T-helper 17 cell (primary cell): ENCODE measurements at regions not wholly inside any gene's neighbourhood (a gene's known extent, or its start where the extent isn't known, plus 50 kb on each side); places are given as distances from the start of the nearest gene placed in this dataset.

Experiments used
- ATAC-seq: fragments of 150-1000 bp; cut with Tn5 transposase; 2 replicates; pipeline ENCODE4 v1.10.0; 2021; ENCODE audit warnings: mild to moderate bottlenecking, moderate library complexity
- DNase-seq, 3 donors: peaks; one replicate each; pipeline versions ENCODE4 v3.0.0 to v3.0.0-alpha.2; 2020 to 2021
- H3K9me3 ChIP-seq: one replicate; pipeline ENCODE4 v1.7.0; 2013; ENCODE audit warnings: low read length, mild to moderate bottlenecking; ENCODE audit not compliant: control insufficient read depth, poor library complexity, severe bottlenecking
- H3K27ac Mint-ChIP-seq: one replicate; pipeline ENCODE4 v1.8.0; 2022; ENCODE audit warnings: mild to moderate bottlenecking, moderate library complexity, mixed read lengths
- H3K27me3 Mint-ChIP-seq: one replicate; pipeline ENCODE4 v1.8.0; 2022; ENCODE audit warnings: mixed read lengths
- H3K36me3 Mint-ChIP-seq: one replicate; pipeline ENCODE4 v1.8.0; 2022; ENCODE audit warnings: low read depth, mixed read lengths
- H3K4me1 Mint-ChIP-seq: one replicate; pipeline ENCODE4 v1.8.0; 2022; ENCODE audit warnings: mild to moderate bottlenecking, mixed read lengths
- H3K4me3 Mint-ChIP-seq: one replicate; pipeline ENCODE4 v1.8.0; 2022; ENCODE audit warnings: mild to moderate bottlenecking, moderate library complexity, mixed read lengths

DNA sequence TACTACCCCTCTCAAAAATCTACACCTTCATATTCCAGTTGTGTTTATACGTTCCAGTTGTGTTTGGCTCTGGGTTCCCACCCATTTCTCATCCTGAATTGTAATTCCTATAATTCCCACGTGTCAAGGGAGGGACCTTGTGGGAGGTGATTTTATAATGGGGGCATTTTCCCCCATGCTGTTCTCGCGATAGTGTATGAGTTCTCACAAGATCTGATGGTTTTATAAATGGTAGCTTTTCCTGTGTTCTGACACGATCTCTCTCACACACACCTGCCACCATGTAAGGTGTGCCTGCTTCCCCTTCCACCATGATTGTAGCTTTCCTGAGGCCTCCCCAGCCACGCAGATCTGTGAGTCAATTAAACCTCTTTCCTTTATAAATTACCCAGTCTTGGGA lies 108.5 kb upstream of the ADAMTS16 start:
- no peaks in the 10 kb centered on the region for H3K27me3 Mint-ChIP-seq
- H3K9me3 ChIP-seq = no peaks in the 10 kb centered on the region
- H3K36me3 Mint-ChIP-seq = no peaks in the 10 kb centered on the region
- H3K4me1 Mint-ChIP-seq = no peaks in the 10 kb centered on the region
- no peak for DNase-seq
- no peak overlapping the region for H3K4me3 Mint-ChIP-seq
- no peak for ATAC-seq
- no peak overlapping the region for H3K27ac Mint-ChIP-seq

DNA sequence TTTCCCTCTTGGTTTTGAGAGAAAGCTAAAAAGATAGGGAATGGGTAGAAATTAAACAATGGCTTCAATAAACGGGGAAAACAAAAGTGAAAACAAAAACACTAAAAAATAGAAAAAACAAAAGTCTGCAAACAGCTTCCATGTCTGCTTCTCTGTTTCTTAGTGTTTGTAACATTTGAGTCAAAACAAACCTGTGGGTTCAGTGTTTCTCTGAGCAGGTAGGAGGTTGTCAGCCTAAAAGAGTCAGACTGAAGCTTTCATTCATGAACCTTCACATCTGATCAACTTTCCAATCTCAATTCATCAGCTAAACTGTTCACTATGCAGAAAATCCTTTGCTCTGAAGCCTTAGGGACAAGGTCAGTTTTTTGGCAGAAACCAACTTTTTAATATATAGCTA lies 102.5 kb upstream of the ADAMTS16 start:
- H3K4me1 Mint-ChIP-seq = no peaks in the 10 kb centered on the region
- no peaks in the 10 kb centered on the region for H3K9me3 ChIP-seq
- no peak overlapping the region for H3K4me3 Mint-ChIP-seq
- DNase-seq (no peak), ATAC-seq (no peak)
- H3K27me3 Mint-ChIP-seq = no peaks in the 10 kb centered on the region
- H3K36me3 Mint-ChIP-seq = no peaks in the 10 kb centered on the region
- H3K27ac Mint-ChIP-seq = no peak overlapping the region

DNA sequence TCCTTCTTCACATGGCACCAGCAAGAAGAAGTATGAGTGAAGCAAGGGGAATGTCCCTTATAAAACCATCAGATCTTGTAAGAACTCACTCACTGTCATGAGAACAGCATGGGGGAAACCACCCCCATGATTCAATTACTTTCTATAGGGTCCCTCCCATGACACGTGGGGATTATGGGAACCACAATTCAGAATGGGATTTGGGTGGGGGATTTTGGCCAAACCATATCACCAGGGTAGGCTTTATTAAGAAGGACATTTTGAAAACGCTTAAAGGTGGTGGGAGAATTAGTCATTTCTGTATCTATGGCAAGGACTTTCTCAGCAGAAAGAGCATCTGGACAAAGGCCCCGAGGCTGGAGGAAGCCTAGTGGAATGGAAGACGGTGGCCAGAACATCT lies 100.2 kb upstream of the ADAMTS16 start:
- H3K36me3 Mint-ChIP-seq = no peaks in the 10 kb centered on the region
- ATAC-seq = no peak
- no peak for DNase-seq
- no peaks in the 10 kb centered on the region for H3K9me3 ChIP-seq
- H3K27ac Mint-ChIP-seq = no peak overlapping the region
- no peaks in the 10 kb centered on the region for H3K27me3 Mint-ChIP-seq
- no peaks in the 10 kb centered on the region for H3K4me1 Mint-ChIP-seq
- no peak overlapping the region for H3K4me3 Mint-ChIP-seq

DNA sequence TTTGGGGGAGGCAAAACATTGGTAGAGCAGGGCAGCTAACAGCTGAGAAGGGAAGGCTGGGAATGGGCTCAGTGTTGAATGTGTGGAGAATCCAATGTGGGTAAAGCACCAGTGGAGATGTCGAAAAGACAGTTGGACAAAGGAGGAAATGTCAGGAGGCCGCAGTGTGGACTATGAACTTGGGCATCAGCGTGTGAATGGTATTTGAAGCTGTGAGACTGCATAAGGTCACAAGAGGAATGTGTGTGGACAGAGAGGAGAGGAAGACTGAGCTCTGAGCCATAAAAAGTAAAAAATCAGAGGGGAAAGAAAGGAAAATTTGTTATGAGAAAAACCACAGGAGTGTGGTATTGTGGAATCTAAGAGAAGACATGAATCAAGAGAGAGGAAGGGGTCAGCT lies 99.4 kb upstream of the ADAMTS16 start:
- ATAC-seq = no peak
- H3K4me1 Mint-ChIP-seq = no peaks in the 10 kb centered on the region
- H3K27ac Mint-ChIP-seq = no peak overlapping the region
- DNase-seq = no peak
- H3K36me3 Mint-ChIP-seq = no peaks in the 10 kb centered on the region
- no peak overlapping the region for H3K4me3 Mint-ChIP-seq
- H3K27me3 Mint-ChIP-seq = no peaks in the 10 kb centered on the region
- no peaks in the 10 kb centered on the region for H3K9me3 ChIP-seq

DNA sequence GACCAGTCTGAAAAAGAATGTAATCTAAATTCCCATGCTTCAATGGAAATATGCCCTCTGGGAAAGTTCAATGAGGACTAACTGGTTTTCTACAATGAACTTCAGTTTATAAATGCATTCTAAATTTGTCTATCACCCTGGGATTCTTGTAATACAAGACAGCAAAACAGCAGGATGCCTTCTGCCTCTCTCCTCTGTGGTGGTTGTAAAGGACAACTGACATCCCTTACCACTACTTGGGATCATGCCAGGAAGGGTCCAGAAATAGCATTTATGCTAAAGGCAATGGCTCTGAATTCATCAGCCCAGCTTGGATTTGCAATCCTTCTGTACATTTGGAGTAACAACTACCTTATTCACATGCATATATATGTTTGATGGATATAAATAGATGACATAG lies 97.3 kb upstream of the ADAMTS16 start:
- DNase-seq = no peak
- H3K36me3 Mint-ChIP-seq = no peaks in the 10 kb centered on the region
- H3K4me1 Mint-ChIP-seq = no peaks in the 10 kb centered on the region
- H3K9me3 ChIP-seq = no peaks in the 10 kb centered on the region
- no peaks in the 10 kb centered on the region for H3K27me3 Mint-ChIP-seq
- H3K27ac Mint-ChIP-seq = no peak overlapping the region
- no peak for ATAC-seq
- no peak overlapping the region for H3K4me3 Mint-ChIP-seq

DNA sequence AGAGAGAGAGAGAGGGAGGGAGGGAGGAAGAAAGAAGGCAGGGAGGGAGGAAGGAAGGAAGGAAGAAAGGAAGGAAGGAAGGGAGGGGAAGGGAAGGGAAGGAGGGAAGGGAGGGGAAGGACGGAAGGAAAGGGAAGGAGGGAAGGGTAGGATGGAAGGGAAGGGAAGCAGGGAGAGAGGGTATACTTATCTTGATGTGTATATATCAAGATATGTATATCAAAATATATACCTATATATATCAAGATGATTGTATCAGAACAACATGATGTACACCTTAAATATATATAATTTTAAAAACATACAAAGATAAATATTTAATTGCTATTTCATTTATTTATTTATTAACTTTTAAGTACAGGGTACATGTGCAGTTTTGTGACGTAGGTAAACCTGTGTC lies 96.8 kb upstream of the ADAMTS16 start:
- Mint-ChIP-seq H3K27me3 (no peaks in the 10 kb centered on the region), H3K36me3 (no peaks in the 10 kb centered on the region), H3K4me3 (no peak overlapping the region), H3K27ac (no peak overlapping the region), H3K4me1 (no peaks in the 10 kb centered on the region)
- DNase-seq (no peak), ATAC-seq (no peak)
- H3K9me3 ChIP-seq = no peaks in the 10 kb centered on the region

DNA sequence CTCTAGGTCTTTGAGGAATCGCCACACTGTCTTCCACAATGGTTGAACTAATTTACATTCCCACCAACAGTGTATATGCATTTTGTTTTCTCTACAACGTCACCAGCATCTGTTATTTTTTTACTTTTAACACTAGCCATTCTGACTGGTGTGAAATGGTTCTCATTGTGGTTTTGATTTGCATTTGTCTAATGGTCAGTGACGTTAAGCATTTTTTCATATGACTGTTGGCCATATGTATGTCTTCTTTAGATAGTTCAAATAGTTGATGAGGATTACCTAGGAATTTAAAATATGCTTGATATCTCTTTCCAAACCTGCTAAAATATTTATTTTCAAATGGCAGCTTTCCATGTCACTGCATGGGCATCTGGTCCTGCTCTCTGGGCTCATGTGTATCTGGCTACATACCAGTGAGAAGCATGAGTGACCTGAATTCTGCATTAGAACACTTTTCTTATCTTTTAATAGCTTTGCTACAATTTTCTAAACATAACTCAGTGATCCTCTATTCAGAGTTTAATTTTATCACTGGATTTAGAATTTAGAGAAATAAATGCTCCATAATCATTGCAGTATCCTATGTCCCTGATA lies 95.8 kb upstream of the ADAMTS16 start:
- no peak overlapping the region for H3K4me3 Mint-ChIP-seq
- no peaks in the 10 kb centered on the region for H3K36me3 Mint-ChIP-seq
- no peaks in the 10 kb centered on the region for H3K4me1 Mint-ChIP-seq
- no peak for ATAC-seq
- no peaks in the 10 kb centered on the region for H3K27me3 Mint-ChIP-seq
- no peak overlapping the region for H3K27ac Mint-ChIP-seq
- no peaks in the 10 kb centered on the region for H3K9me3 ChIP-seq
- DNase-seq = no peak

DNA sequence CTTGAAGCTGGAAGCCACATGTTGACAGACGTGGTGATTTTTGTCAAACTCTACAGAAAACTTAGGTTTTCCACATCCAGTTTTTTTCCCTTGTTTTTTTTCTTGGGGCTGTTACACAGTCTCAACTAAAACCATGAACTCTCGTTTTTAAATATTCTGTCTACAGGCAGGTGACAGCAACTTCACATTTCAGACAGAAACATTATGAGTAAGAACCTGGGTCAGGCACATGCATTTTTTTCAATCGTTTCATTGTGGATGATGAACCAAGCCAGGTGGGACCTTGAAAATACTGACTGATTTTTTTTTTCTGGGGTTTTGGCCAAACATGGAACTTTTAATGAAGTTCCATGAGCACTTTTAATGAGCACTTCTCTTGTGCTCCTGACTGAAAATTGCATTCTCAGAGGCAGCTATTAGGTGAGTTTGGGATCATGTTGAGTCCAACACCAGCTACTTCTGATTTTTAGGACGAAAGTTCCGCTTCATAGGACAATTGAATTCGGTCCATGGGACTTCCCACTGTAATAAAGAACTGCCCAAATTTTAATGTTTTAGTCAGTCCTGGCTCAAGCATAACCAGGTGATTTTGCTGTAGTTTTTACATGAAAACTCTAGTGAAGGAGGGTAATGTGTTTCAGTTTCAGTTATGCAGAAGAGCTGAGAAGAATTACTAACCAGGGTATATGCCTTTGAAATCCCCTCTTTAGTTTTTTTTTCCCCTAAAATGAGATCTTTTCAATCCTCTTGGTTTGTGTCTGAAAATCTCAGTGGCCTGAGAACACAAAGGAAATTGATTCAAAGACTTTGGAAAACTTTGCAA lies 93.2 kb upstream of the ADAMTS16 start:
- Mint-ChIP-seq H3K27me3 (no peaks in the 10 kb centered on the region), H3K4me1 (no peaks in the 10 kb centered on the region)
- no peak for ATAC-seq

DNA sequence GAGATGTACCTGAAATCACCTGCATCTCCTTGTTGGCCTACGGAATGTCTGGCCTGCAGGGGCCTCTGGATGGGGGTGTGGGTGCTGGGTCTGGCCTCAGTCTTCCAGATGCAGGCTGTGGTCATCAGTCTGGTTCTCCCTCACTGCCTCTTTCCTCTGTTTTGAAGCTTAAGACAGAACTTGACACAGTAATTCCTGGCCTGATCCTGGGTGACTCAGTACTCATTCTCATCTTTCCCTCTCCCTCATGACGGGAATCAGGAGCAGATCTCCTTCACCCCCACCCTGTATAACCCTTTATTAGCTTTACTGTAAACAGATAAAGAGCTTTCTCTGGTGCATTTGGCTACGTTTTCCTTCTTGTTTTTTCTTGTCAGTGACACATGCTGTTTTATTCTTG lies 89.3 kb upstream of the ADAMTS16 start:
- ATAC-seq = no peak
- no peaks in the 10 kb centered on the region for H3K9me3 ChIP-seq
- DNase-seq = no peak
- H3K27ac Mint-ChIP-seq = no peak overlapping the region
- H3K36me3 Mint-ChIP-seq = no peaks in the 10 kb centered on the region
- H3K4me1 Mint-ChIP-seq = no peaks in the 10 kb centered on the region
- no peaks in the 10 kb centered on the region for H3K27me3 Mint-ChIP-seq
- no peak overlapping the region for H3K4me3 Mint-ChIP-seq

More for the DNA sequence above, 93.2 kb upstream of the ADAMTS16 start:
- no peak overlapping the region for H3K27ac Mint-ChIP-seq
- no peaks in the 10 kb centered on the region for H3K36me3 Mint-ChIP-seq
- no peak overlapping the region for H3K4me3 Mint-ChIP-seq
- no peak for DNase-seq
- no peaks in the 10 kb centered on the region for H3K9me3 ChIP-seq

DNA sequence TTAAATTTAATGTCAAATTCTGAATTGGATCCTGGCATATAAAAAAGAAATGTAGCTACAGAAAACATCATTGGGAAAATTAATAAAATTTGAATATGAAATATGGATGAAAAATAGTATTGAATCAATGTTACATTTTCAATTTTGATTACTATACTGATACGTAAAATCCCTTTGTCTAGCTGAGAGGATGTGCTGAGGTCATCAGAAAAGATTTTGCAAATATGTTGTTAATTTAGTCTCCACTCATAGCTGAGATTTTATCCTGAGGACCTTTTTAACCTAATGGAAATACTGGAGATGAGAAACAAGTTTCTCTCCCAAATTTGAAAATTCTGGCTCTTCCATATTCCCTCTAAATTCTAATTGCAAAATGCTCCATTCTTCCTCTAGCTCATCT lies 84.4 kb upstream of the ADAMTS16 start:
- DNase-seq (no peak), ATAC-seq (no peak)
- Mint-ChIP-seq H3K4me1 (no peaks in the 10 kb centered on the region), H3K27ac (no peak overlapping the region), H3K27me3 (no peaks in the 10 kb centered on the region), H3K4me3 (no peak overlapping the region), H3K36me3 (no peaks in the 10 kb centered on the region)
- H3K9me3 ChIP-seq = no peaks in the 10 kb centered on the region

DNA sequence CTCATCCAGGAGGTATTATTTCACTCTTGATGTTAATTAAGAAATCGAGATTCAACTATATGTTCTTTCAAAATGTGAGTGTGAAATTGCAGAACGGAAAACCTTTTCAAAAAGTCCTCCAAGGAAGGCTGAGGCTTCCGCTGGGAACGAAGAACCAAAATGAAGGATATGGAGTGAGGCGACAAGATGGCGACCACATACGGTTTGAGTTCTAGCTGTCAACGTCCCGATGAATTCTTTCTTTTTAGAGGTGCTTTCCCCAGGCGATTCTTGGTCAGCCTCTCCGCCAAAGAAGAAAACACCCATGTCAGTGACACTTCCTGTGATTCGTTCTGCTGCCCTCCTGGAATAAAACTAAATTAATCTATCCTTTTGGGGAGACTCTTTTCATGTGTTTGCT lies 78.3 kb upstream of the ADAMTS16 start:
- Mint-ChIP-seq H3K36me3 (no peaks in the 10 kb centered on the region), H3K4me3 (no peak overlapping the region)
- DNase-seq = no peak

DNA sequence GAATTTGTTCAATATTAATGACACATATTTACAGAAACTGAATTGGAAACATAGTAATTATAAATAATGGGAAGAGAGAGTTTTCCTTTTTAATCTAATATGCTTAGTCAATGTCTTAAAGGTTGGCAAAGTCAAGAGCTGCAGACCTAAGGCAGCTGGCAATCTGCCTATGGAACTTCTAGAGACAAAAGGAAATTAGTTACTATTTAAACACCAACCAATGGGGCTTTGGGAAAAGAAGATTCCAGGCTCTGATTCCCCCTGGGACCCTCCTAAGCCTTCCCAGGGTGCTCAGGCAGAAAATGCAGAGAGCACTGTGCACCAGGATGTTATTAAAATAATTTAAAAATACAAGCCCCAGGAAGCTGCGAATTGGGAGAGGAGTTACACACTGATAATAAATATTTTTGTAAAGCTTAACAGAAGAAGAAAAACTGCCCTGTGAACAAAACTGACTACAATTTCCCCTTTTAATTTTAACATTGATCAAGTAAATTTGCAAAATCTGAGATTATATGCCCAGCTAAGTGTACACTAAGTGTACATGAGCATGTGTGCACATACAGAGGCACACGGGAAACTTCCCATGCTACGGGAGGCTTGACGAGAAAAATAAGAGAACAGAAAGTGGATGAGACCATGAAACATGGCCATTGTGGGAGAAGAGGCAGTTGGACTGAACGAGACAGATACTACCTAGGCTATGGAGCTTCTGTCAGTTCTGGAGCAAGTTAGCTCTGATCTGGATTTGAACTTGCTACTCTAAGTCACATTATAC lies 77.4 kb upstream of the ADAMTS16 start:
- no peaks in the 10 kb centered on the region for H3K9me3 ChIP-seq
- Mint-ChIP-seq H3K36me3 (no peaks in the 10 kb centered on the region), H3K4me3 (no peak overlapping the region), H3K4me1 (no peaks in the 10 kb centered on the region), H3K27ac (no peak overlapping the region), H3K27me3 (no peaks in the 10 kb centered on the region)
- ATAC-seq = no peak
- DNase-seq = no peak

More for the DNA sequence above, 78.3 kb upstream of the ADAMTS16 start:
- ATAC-seq = no peak
- H3K9me3 ChIP-seq = no peaks in the 10 kb centered on the region
- no peak overlapping the region for H3K27ac Mint-ChIP-seq
- no peaks in the 10 kb centered on the region for H3K4me1 Mint-ChIP-seq
- H3K27me3 Mint-ChIP-seq = no peaks in the 10 kb centered on the region

DNA sequence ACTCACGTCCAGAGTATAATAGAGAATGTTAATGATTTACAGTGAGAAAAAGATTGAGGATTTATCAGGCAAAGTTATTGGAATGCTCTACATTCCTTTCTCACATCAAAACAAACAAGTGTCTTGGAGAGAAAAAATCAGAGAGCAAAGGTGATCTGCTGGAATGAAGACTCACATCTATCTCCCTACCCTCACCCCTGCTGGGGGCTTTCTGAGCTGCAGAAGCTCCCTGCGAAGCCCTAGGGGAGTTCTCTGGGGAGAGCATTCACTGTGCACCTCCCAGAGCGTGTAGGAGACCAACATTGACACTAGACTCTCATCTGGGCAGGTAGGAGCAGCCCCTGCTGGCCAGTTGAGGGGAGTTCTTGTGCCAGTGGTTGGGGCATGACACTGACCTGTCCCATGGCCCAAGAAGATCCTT lies 76.6 kb upstream of the ADAMTS16 start:
- Mint-ChIP-seq H3K27ac (no peak overlapping the region), H3K4me3 (no peak overlapping the region), H3K27me3 (no peaks in the 10 kb centered on the region), H3K36me3 (no peaks in the 10 kb centered on the region), H3K4me1 (no peaks in the 10 kb centered on the region)
- ATAC-seq = no peak
- no peaks in the 10 kb centered on the region for H3K9me3 ChIP-seq
- no peak for DNase-seq
